Testis (tissue), 2 donors: ENCODE measurements at regions not wholly inside any gene's neighbourhood (a gene's known extent, or its start where the extent isn't known, plus 50 kb on each side); places are given as distances from the start of the nearest gene placed in this dataset.

Source experiments
- DNase-seq: peaks from one replicate; pipeline ENCODE4 v3.0.0-alpha.2; 2019
- H3K27ac ChIP-seq, 2 donors: fragments of 200-600 bp; sonication (generic); one replicate each; pipeline ENCODE4 v1.5.1; 2019
- H3K27me3 ChIP-seq: fragments of 200-600 bp; sonication (generic); one replicate; pipeline ENCODE4 v1.5.1; 2019
- H3K36me3 ChIP-seq: fragments of 200-600 bp; sonication (generic); one replicate; pipeline ENCODE4 v1.5.1; 2017; ENCODE audit warnings: low read depth; ENCODE audit errors: missing control alignments
- H3K4me1 ChIP-seq: fragments of 200-600 bp; sonication (generic); one replicate; pipeline ENCODE4 v1.5.1; 2019
- H3K4me3 ChIP-seq, 2 donors: fragments of 200-600 bp; sonication (generic); one replicate each; pipeline ENCODE4 v1.5.1; 2017 to 2019
- H3K9me3 ChIP-seq: fragments of 200-600 bp; sonication (generic); one replicate; pipeline ENCODE4 v1.5.1; 2017
- CTCF ChIP-seq, 3 experiments: fragments of 450-650 bp in 2 of 3; fragments of 200-600 bp in 1 of 3; sonication (generic) in 1 of 3; IDR thresholded peaks; one replicate each; pipeline ENCODE4 v1.5.1; 2016 to 2019; ENCODE audit warnings: antibody characterized with exemption in 3 of 3, mild to moderate bottlenecking in 2 of 3, moderate library complexity in 1 of 3
- POLR2A ChIP-seq: fragments of 450-650 bp; IDR thresholded peaks from one replicate; pipeline ENCODE4 v1.6.1; 2017; ENCODE audit warnings: antibody characterized with exemption, mild to moderate bottlenecking, moderate library complexity
- WGBS, 2 donors: methylation state at CpG; one replicate each; pipeline ENCODE4 v1.1.5; 2018; 5-methylcytosine and 5-hydroxymethylcytosine counted together
- intact Hi-C: fragments of 100-400 bp; cut with DNase I; formaldehyde crosslinking; loops from one replicate; pipeline ENCODE4 v1.15.1; 2023; ENCODE audit warnings: low total_unique reads

- Histone ChIP-seq H3K27me3 (no peaks in the 10 kb centered on the region), H3K4me3 (no peak overlapping the region), H3K4me1 (no peaks in the 10 kb centered on the region), H3K36me3 (no peaks in the 10 kb centered on the region), H3K9me3 (no peaks in the 10 kb centered on the region), H3K27ac (no peak overlapping the region)
- no peak for DNase-seq
- intact Hi-C loops = no loop called here
- TF ChIP-seq POLR2A = no peak
- no peak for TF ChIP-seq CTCF (IDR thresholded peaks at IDR 0.05)
These were observed 88.1 kb upstream of the NEO1 start for GRCh38 chr15:72964135-72964534.

DNA sequence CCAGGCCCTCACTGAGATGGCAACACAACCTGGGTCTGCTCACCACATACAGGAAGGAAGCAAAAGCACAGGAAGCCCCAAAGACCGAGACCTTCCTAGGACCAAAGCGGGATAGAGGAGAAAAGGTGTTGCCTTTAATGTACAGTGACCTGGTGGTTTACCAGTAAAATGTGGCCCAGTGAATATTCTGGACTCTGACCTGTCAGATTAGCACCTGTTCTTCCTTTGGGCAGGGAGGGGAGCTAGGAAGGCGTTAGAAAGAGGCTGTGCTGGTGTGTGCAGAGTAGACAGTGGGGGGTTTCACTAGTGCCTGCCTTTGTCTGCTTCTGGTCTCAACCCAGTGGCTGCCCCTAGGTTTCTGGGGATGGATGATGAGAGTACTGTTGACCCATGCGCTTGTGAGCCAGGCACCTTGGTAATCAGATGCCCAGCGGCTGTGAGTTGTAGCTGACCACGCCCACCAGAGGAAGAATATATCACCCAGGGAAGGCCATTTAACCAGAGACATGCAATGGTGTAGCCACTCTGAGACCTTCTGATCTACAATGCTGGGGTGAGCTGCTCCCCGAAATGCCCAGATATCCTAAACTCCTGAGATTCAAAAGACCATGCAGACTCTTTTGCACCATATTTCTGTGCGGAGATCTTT lies 90.1 kb upstream of the NEO1 start:
- Histone ChIP-seq H3K9me3 (no peaks in the 10 kb centered on the region), H3K4me1 (no peaks in the 10 kb centered on the region), H3K36me3 (no peaks in the 10 kb centered on the region), H3K27ac (no peak overlapping the region), H3K4me3 (no peak overlapping the region), H3K27me3 (no peaks in the 10 kb centered on the region)
- 89 to 92% methylated on average over 7 to 8 of the region's 8 CpGs for WGBS, 2 donors
- no peak for DNase-seq
- intact Hi-C loops = no loop called here
- TF ChIP-seq CTCF (IDR thresholded peaks at IDR 0.05) = no peak
- TF ChIP-seq POLR2A = no peak

DNA sequence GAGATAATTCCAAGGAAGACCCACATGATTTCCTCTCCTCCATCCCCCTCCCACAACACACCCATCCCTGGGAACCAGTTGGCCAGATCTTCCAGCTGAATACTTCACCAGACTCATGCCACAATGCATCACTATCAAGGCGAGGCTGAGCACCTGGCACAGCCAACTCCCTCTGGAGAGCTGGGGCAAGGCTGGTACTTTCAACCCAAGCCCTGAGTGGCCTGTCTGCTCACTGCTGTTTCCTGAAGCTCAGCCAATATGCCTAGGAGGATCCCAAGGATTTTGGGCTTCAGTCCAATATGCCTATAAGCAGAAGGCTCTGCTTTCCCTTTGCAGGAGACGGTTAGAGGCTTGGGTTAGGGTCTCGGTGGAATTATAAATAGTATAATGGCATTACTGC lies 90.9 kb upstream of the NEO1 start:
- no peak for TF ChIP-seq POLR2A
- TF ChIP-seq CTCF (IDR thresholded peaks at IDR 0.05) = no peak
- no peak overlapping the region for H3K27ac ChIP-seq
- no peaks in the 10 kb centered on the region for H3K27me3 ChIP-seq
- H3K9me3 ChIP-seq = no peaks in the 10 kb centered on the region
- H3K4me3 ChIP-seq = no peak overlapping the region
- intact Hi-C loops = no loop called here
- H3K4me1 ChIP-seq = no peaks in the 10 kb centered on the region
- DNase-seq = no peak
- H3K36me3 ChIP-seq = no peaks in the 10 kb centered on the region
- 82 to 90% methylated on average over 3 of the region's 3 CpGs for WGBS, 2 donors

- Histone ChIP-seq H3K4me3 (no peak overlapping the region), H3K27ac (no peak overlapping the region), H3K36me3 (no peaks in the 10 kb centered on the region), H3K27me3 (no peaks in the 10 kb centered on the region), H3K4me1 (no peaks in the 10 kb centered on the region), H3K9me3 (no peaks in the 10 kb centered on the region)
- intact Hi-C loops = no loop called here
- TF ChIP-seq CTCF (IDR thresholded peaks at IDR 0.05) = no peak
- TF ChIP-seq POLR2A = no peak
- no peak for DNase-seq
- 65 to 75% methylated on average over 3 of the region's 3 CpGs for WGBS, 2 donors
These were observed 93.6 kb upstream of the NEO1 start for GRCh38 chr15:72958634-72959033.

- Histone ChIP-seq H3K4me1 (no peaks in the 10 kb centered on the region), H3K4me3 (no peak overlapping the region), H3K9me3 (no peaks in the 10 kb centered on the region), H3K27me3 (no peaks in the 10 kb centered on the region), H3K27ac (no peak overlapping the region), H3K36me3 (no peaks in the 10 kb centered on the region)
- intact Hi-C loops = no loop called here
- DNase-seq = no peak
- TF ChIP-seq CTCF (IDR thresholded peaks at IDR 0.05) (no peak), POLR2A (no peak)
- WGBS, 2 donors = 93 to 95% methylated on average over 6 of the region's 6 CpGs
These were observed 99.0 kb upstream of the NEO1 start for GRCh38 chr15:72953306-72953705.
